ENCODE measurements at regions not wholly inside any gene's neighbourhood (a gene's known extent, or its start where the extent isn't known, plus 50 kb on each side); places are given as distances from the start of the nearest gene placed in this dataset.
A peak's percentile ranks its signal among the peaks of the same experiment; 100 is the strongest.

- Histone ChIP-seq H3K27me3 (ENCODE audit: control insufficient read depth, insufficient read depth, low read length) (no peaks in the 10 kb centered on the region), H3K79me1 (ENCODE audit: low read depth in 1 of 2, low read length in 2 of 2) (no peaks in the 10 kb centered on the region), H3K14ac (replicated peaks; ENCODE audit: low read depth, low read length) (no peak overlapping the region), H2AFZ (replicated peaks; ENCODE audit: low read length, poor library complexity) (no peak overlapping the region), H2BK5ac (ENCODE audit: low read depth, low read length, poor library complexity, severe bottlenecking) (no peak overlapping the region), H3K4me1 (ENCODE audit: control insufficient read depth, insufficient read depth, low read length) (no peaks in the 10 kb centered on the region), H4K8ac (ENCODE audit: low read depth in 2 of 2, low read length in 2 of 2) (no peak overlapping the region), H4K5ac (ENCODE audit: low read depth, low read length) (no peak overlapping the region), H2BK120ac (ENCODE audit: low read depth, low read length) (no peak overlapping the region), H4K91ac (ENCODE audit: insufficient read depth, low read depth, low read length) (no peak overlapping the region), H3K23ac (ENCODE audit: low read depth, low read length) (no peak overlapping the region), H3K4ac (ENCODE audit: low read depth, low read length) (no peak overlapping the region), H2BK15ac (ENCODE audit: low read depth, low read length) (no peak overlapping the region), H3K18ac (ENCODE audit: low read depth, low read length) (no peak overlapping the region), H2BK20ac (ENCODE audit: low read depth, low read length) (no peak overlapping the region), H2AK5ac (ENCODE audit: low read depth, low read length) (no peak overlapping the region), H4K20me1 (ENCODE audit: insufficient read depth, low read length) (no peaks in the 10 kb centered on the region), H3K9ac (ENCODE audit: low read depth, low read length) (no peak overlapping the region), H2AK9ac (replicated peaks; ENCODE audit: low read depth, low read length, poor library complexity) (no peak overlapping the region), H3K36me3 (ENCODE audit: control insufficient read depth, insufficient read depth, low read length) (no peaks in the 10 kb centered on the region), H3K4me2 (ENCODE audit: low read depth, low read length) (no peak overlapping the region), H3K56ac (ENCODE audit: extremely low read depth, insufficient read depth, low read length) (no peak overlapping the region), H3K9me1 (ENCODE audit: insufficient read depth, low read length) (no peaks in the 10 kb centered on the region), H3K4me3 (ENCODE audit: insufficient read depth, low read depth, low read length) (no peak overlapping the region), H3K9me3 (ENCODE audit: control insufficient read depth, insufficient read depth, low read length) (peaks cover 12% of the 10 kb centered on the region), H3K27ac (ENCODE audit: insufficient read depth, low read length) (no peak overlapping the region)
- POLR2A ChIA-PET (ENCODE audit: unreplicated experiment): no interaction called here
- intact Hi-C loops (cut with micrococcal nuclease): no loop called here
- DNase-seq: no peak
- 0% methylated on average over 1 of the region's 8 CpGs; no CpG with 5 or more reads in 1 of the 2 experiments for WGBS, 2 experiments (ENCODE audit: extremely low coverage in 2 of 2, insufficient read length in 1 of 2)
- no peak for ATAC-seq (ENCODE audit: low read depth)
- dilution Hi-C loops (cut with HindIII; ENCODE audit: low sequenced_read_pairs, unreplicated experiment): no loop called here
- in situ Hi-C loops (cut with MboI; ENCODE audit: low sequenced_read_pairs): no loop called here
- no TSS peak for BruUV-seq (replicated peaks)
- CTCF ChIA-PET: no interaction called here
- no peak for TF ChIP-seq FOS (IDR thresholded peaks at IDR 0.05; ENCODE audit: low read depth, low read length)
- TF ChIP-seq CEBPB (IDR thresholded peaks at IDR 0.05; ENCODE audit: low read depth, low read length): peak; percentile 56
These were observed 750.7 kb upstream of the SORCS1 start for GRCh38 chr10:107915215-107915610.

All from IMR-90 (cell line).